ENCODE measurements at regions not wholly inside any gene's neighbourhood (a gene's known extent, or its start where the extent isn't known, plus 50 kb on each side); places are given as distances from the start of the nearest gene placed in this dataset.

DNA sequence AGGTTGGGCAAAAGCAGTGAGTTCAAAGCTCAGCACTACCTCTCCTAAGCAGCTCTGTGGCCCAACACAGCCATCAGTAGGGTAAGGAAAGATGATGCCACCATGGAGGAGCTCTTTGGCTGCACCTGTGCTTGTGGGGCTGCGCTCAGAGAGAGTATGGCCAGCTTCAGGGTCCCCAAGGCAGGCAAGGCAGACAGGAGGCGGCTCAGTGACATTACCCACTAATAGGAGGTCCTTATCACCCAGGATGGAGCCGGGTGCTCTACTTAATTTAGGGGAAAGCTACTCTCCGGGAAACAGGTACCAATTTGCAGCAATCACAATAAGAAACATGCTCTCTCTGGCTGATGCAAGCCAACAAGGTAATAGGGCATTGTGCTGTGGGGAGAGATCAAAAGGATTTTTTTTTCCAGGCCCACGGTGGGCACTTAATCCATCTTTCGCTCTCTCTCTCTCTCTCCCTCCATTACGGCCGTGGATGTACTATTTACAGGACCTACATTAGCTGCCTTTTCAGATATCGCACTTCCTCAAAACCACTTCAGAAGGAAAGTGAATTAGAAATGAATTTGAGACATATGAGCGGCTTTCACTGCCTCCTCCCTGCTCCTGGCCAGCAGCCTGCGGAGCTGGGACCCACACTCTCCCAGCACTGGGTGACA, 446.3 kb downstream of the SOX6 start:
- DNase-seq = no peak
- H3K4me1 ChIP-seq (replicated peaks in 1 of 2) = no peaks in the 10 kb centered on the region
- no peak overlapping the region for H3K27ac ChIP-seq
- no peaks in the 10 kb centered on the region for H3K9me3 ChIP-seq (replicated peaks in 1 of 3)
- no peaks in the 10 kb centered on the region for H3K27me3 ChIP-seq
- WGBS, 4 donors = 81 to 88% (median 86%) methylated on average over 11 of the region's 11 CpGs
- TF ChIP-seq, protein P1, sequence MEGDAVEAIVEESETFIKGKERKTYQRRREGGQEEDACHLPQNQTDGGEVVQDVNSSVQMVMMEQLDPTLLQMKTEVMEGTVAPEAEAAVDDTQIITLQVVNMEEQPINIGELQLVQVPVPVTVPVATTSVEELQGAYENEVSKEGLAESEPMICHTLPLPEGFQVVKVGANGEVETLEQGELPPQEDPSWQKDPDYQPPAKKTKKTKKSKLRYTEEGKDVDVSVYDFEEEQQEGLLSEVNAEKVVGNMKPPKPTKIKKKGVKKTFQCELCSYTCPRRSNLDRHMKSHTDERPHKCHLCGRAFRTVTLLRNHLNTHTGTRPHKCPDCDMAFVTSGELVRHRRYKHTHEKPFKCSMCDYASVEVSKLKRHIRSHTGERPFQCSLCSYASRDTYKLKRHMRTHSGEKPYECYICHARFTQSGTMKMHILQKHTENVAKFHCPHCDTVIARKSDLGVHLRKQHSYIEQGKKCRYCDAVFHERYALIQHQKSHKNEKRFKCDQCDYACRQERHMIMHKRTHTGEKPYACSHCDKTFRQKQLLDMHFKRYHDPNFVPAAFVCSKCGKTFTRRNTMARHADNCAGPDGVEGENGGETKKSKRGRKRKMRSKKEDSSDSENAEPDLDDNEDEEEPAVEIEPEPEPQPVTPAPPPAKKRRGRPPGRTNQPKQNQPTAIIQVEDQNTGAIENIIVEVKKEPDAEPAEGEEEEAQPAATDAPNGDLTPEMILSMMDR (IDR thresholded peaks at IDR 0.05) = no peak
- no peak for TF ChIP-seq POLR2A (IDR thresholded peaks at IDR 0.05)
- intact Hi-C loops (cut with DNase I) = loop anchor here in 1 of 2 donors (5.0 kb wide), 1 partner anchor 718 kb away; no protein-coding TSS in a partner anchor
- no peak overlapping the region for H3K4me3 ChIP-seq
- H3K36me3 ChIP-seq (replicated peaks in 1 of 2) = no peaks in the 10 kb centered on the region

DNA sequence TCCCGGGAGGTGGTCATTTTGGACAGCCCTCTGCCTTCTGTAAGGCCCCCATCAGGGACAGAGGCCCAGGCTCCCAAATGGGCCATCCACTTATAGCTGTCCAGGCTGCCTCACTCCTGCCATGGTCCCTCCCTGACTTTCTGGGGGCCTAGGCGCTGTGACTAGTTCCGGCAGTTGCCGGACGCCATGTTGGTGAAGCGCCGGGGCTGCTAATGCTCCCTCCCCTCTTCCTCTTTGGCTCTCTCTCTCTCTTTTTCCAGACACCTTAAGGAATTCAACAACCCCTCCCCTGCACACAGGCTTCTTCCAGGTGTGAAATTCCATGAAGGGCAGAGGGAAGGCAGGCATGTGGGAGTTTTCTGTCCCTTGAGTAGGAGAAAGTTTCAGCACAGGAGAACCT, 445.6 kb downstream of the SOX6 start:
- intact Hi-C loops (cut with DNase I) = loop anchor here in 1 of 2 donors (5.0 kb wide), 1 partner anchor 718 kb away; no protein-coding TSS in a partner anchor
- Histone ChIP-seq H3K36me3 (replicated peaks in 1 of 2) (no peaks in the 10 kb centered on the region), H3K4me1 (replicated peaks in 1 of 2) (no peaks in the 10 kb centered on the region), H3K27me3 (no peaks in the 10 kb centered on the region), H3K9me3 (replicated peaks in 1 of 3) (no peaks in the 10 kb centered on the region), H3K27ac (no peak overlapping the region), H3K4me3 (no peak overlapping the region)
- no peak for TF ChIP-seq POLR2A (IDR thresholded peaks at IDR 0.05)
- TF ChIP-seq, protein P1 (IDR thresholded peaks at IDR 0.05) = no peak
- DNase-seq = no peak
- WGBS, 4 donors = 97 to 100% (median 97%) methylated on average over 7 of the region's 7 CpGs

DNA sequence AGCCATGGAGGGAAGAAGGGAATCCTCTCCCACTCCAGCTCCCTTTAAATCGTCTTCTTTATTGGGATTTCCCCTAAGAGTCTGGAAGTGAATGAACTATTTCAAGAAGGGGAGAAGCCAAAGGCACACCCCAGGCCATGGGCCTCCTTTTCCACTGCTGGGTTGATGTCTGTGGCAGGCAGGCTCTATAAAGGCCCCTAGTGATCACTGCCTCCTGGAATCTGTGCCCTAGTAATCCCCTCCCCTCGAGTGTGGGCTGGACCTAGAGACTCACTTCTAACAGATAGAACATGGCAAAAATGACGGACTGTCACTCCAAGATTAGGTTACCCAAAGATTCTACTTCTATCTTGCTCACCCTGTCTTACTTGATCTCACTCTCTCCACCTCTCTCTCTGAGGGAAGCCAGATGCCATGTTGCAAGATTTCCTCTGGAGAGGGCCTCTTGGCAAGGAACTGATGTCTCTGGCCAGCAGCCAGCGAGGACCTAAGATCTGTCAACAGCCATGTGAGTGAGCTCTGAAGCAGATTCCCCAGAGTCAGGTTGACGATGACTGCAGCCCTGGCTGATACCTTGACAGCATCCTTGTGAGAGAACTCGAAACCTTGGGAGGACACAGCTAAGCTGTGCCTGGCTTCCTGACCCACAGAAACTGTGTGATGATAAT, 444.8 kb downstream of the SOX6 start:
- no peaks in the 10 kb centered on the region for H3K36me3 ChIP-seq (replicated peaks in 1 of 2)
- DNase-seq = peak; percentile 21 to 81 (median 65)
- H3K27ac ChIP-seq = no peak overlapping the region

DNA sequence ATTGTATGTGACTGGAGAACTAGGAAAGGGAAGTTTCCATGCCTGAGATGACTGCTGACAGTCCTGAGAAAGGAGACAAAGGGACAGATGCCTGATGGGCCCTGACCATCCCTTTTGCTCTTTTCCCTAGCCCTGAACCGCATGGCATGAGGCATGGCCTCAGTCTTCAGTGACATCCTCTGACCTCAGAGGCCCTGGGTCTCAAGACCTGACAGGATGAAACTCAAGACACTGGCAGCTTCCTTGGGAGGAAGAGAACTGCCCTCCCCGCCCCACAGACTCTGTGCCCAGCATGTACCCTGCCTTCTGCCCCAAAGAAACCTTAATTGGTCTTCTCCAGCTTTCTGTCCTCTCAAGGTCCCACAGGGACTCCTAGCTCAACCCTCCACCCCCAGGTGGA, 444.1 kb downstream of the SOX6 start:
- TF ChIP-seq POLR2A (IDR thresholded peaks at IDR 0.05) = no peak
- TF ChIP-seq, protein P1 (IDR thresholded peaks at IDR 0.05) = no peak
- Histone ChIP-seq H3K4me3 (no peak overlapping the region), H3K36me3 (replicated peaks in 1 of 2) (no peaks in the 10 kb centered on the region), H3K27me3 (no peaks in the 10 kb centered on the region), H3K4me1 (replicated peaks in 1 of 2) (no peaks in the 10 kb centered on the region), H3K9me3 (replicated peaks in 1 of 3) (no peaks in the 10 kb centered on the region), H3K27ac (no peak overlapping the region)
- DNase-seq = no peak
- WGBS, 4 donors = 92 to 95% (median 95%) methylated on average over 2 of the region's 2 CpGs
- intact Hi-C loops (cut with DNase I) = loop anchor here in 1 of 2 donors (5.0 kb wide), 1 partner anchor 720 kb away; no protein-coding TSS in a partner anchor

More for the DNA sequence above, 444.8 kb downstream of the SOX6 start:
- H3K27me3 ChIP-seq = no peaks in the 10 kb centered on the region
- no peaks in the 10 kb centered on the region for H3K4me1 ChIP-seq (replicated peaks in 1 of 2)
- no peak overlapping the region for H3K4me3 ChIP-seq
- no peak for TF ChIP-seq POLR2A (IDR thresholded peaks at IDR 0.05)
- TF ChIP-seq, protein P1 (IDR thresholded peaks at IDR 0.05) = no peak
- H3K9me3 ChIP-seq (replicated peaks in 1 of 3) = no peaks in the 10 kb centered on the region
- intact Hi-C loops (cut with DNase I) = loop anchor here in 1 of 2 donors (5.0 kb wide), 1 partner anchor 719 kb away; no protein-coding TSS in a partner anchor
- WGBS, 4 donors = 63 to 70% (median 66%) methylated on average over 5 to 6 of the region's 6 CpGs
